Progenitor cell of endocrine pancreas (in vitro differentiated cells): ENCODE measurements at regions not wholly inside any gene's neighbourhood (a gene's known extent, or its start where the extent isn't known, plus 50 kb on each side); places are given as distances from the start of the nearest gene placed in this dataset.

Source experiments
- DNase-seq: peaks from one replicate; pipeline ENCODE4 v3.0.0; 2021; ENCODE audit warnings: low spot score; ENCODE audit not compliant: unreplicated experiment
- H3K27ac Mint-ChIP-seq: 2 replicates; pipeline ENCODE4 v1.8.0; 2021; ENCODE audit warnings: mild to moderate bottlenecking, moderate library complexity, mixed read lengths
- H3K27me3 Mint-ChIP-seq: 2 replicates; pipeline ENCODE4 v1.8.0; 2021; ENCODE audit warnings: mixed read lengths
- H3K36me3 Mint-ChIP-seq: 2 replicates; pipeline ENCODE4 v1.8.0; 2022; ENCODE audit warnings: mixed read lengths; ENCODE audit not compliant: insufficient read depth
- H3K4me1 Mint-ChIP-seq: 2 replicates; pipeline ENCODE4 v1.8.0; 2021; ENCODE audit warnings: low read depth, mixed read lengths
- H3K4me3 Mint-ChIP-seq: 2 replicates; pipeline ENCODE4 v1.8.0; 2021; ENCODE audit warnings: low read depth, mild to moderate bottlenecking, moderate library complexity, mixed read lengths
- H3K9me3 Mint-ChIP-seq: 2 replicates; pipeline ENCODE4 v1.8.0; 2021; ENCODE audit warnings: low read depth, mixed read lengths
- TF ChIP-seq, protein P1 (sequence below): fragments of 200-600 bp; sonication (generic); IDR thresholded peaks from one replicate; pipeline ENCODE4 v1.5.0; 2021; ENCODE audit warnings: antibody characterized with exemption, mild to moderate bottlenecking; ENCODE audit not compliant: unreplicated experiment

DNA sequence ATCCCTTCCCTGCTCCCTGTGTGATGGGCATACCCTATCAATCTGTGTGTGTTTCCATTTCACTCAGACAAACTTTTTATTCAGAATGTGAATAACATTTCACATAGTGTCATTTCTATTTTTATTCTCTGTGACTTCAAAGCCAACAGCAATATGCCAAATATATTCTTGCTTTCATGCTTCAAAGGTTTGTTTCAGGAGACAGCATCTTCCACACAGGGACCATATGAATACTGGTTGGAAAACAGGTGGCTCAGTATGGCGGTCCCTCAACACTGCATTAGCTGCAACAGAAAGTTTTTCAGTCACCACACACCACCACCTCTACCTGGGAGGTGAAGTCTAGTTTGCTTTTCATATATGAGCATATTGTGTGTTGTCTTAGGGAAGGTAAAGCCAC, 111.0 kb upstream of the PTPN3 start:
- Mint-ChIP-seq H3K36me3 (no peaks in the 10 kb centered on the region), H3K9me3 (no peaks in the 10 kb centered on the region), H3K4me3 (no peak overlapping the region), H3K27me3 (peaks cover 32% of the 10 kb centered on the region), H3K4me1 (no peaks in the 10 kb centered on the region), H3K27ac (no peak overlapping the region)
- DNase-seq, result no peak
- TF ChIP-seq, protein P1, sequence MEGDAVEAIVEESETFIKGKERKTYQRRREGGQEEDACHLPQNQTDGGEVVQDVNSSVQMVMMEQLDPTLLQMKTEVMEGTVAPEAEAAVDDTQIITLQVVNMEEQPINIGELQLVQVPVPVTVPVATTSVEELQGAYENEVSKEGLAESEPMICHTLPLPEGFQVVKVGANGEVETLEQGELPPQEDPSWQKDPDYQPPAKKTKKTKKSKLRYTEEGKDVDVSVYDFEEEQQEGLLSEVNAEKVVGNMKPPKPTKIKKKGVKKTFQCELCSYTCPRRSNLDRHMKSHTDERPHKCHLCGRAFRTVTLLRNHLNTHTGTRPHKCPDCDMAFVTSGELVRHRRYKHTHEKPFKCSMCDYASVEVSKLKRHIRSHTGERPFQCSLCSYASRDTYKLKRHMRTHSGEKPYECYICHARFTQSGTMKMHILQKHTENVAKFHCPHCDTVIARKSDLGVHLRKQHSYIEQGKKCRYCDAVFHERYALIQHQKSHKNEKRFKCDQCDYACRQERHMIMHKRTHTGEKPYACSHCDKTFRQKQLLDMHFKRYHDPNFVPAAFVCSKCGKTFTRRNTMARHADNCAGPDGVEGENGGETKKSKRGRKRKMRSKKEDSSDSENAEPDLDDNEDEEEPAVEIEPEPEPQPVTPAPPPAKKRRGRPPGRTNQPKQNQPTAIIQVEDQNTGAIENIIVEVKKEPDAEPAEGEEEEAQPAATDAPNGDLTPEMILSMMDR, result no peak

GRCh38 chr9:109616571-109617120, 118.5 kb upstream of the PTPN3 start:
- no peaks in the 10 kb centered on the region for H3K36me3 Mint-ChIP-seq

DNA sequence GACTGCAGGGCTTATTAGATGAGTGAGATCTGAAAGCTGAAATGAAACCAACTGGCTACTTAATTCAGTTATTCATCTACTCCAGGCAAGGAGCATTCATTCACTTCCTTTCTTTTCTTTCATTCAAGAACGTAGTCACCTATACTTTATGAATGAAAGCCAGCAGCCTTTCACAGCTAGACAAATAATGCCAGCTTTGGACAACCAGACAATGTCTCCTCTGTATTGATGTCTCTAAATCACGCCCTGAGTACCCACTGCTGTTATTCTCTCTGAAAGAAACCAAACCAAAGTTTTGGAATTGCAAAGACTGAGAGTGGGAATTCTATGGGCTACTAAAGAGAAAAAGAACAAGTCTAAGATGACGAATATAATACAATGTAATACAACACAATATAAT, 121.2 kb upstream of the PTPN3 start:
- H3K27ac Mint-ChIP-seq, result no peak overlapping the region
- H3K9me3 Mint-ChIP-seq, result no peaks in the 10 kb centered on the region
- H3K27me3 Mint-ChIP-seq, result peaks cover 23% of the 10 kb centered on the region
- no peak for DNase-seq
- no peak overlapping the region for H3K4me3 Mint-ChIP-seq
- no peaks in the 10 kb centered on the region for H3K4me1 Mint-ChIP-seq
- TF ChIP-seq, protein P1, result no peak
- no peaks in the 10 kb centered on the region for H3K36me3 Mint-ChIP-seq

More at GRCh38 chr9:109616571-109617120, 118.5 kb upstream of the PTPN3 start:
- Mint-ChIP-seq H3K27ac (no peak overlapping the region), H3K9me3 (no peaks in the 10 kb centered on the region), H3K4me1 (no peaks in the 10 kb centered on the region), H3K4me3 (no peak overlapping the region), H3K27me3 (peaks cover 22% of the 10 kb centered on the region)
- DNase-seq, result no peak
- TF ChIP-seq, protein P1, result no peak

DNA sequence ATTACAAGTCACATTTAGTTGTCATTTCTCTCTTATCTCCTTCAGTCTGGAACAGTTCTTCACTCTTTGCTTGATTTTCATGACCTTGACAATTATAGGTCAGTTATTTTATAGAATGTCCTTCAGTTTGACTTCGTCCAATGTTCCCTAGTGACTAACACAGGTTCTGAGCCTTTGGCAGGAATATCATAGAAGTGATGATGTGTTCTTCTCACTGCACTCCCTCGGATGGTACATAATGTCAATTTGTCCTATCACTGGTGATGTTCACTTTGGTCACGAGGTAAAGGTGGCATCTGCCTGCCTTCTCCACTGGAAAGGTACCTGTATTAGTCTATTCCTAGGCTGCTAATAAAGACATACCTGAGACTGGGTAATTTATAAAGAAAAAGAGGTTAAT, 126.0 kb upstream of the PTPN3 start:
- H3K27ac Mint-ChIP-seq, result no peak overlapping the region
- H3K4me3 Mint-ChIP-seq, result no peak overlapping the region
- no peak for DNase-seq
- peaks cover 3% of the 10 kb centered on the region for H3K4me1 Mint-ChIP-seq
- TF ChIP-seq, protein P1, result no peak
- H3K36me3 Mint-ChIP-seq, result no peaks in the 10 kb centered on the region
- no peaks in the 10 kb centered on the region for H3K9me3 Mint-ChIP-seq
- H3K27me3 Mint-ChIP-seq, result peaks cover 52% of the 10 kb centered on the region

DNA sequence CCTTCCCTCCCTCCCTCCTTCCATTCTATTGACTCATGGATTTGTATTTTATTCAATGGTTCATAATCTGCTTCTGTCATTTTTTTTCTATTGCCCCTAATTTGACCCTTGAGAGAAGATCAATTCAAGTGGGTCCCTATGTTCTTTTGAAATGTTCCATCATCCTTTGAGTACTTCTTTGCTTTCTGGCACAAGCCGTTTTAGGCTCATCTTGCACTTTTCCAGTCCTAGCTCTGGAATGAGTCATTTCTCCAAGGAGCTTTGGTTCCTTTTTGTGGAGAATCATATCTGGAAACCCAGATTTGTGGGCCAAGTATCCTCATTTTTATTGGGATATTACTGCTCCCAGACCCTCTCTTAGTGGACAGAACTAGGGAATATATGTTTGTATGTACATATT, 126.8 kb upstream of the PTPN3 start:
- H3K36me3 Mint-ChIP-seq, result no peaks in the 10 kb centered on the region
- TF ChIP-seq, protein P1, result no peak

More for the DNA sequence above, 126.8 kb upstream of the PTPN3 start:
- Mint-ChIP-seq H3K27ac (no peak overlapping the region), H3K9me3 (no peaks in the 10 kb centered on the region), H3K4me3 (no peak overlapping the region), H3K4me1 (peaks cover 3% of the 10 kb centered on the region), H3K27me3 (peaks cover 54% of the 10 kb centered on the region)
- DNase-seq, result no peak
